Kidney epithelial cell (primary cell): ENCODE measurements at regions not wholly inside any gene's neighbourhood (a gene's known extent, or its start where the extent isn't known, plus 50 kb on each side); places are given as distances from the start of the nearest gene placed in this dataset.

Experiments used
- DNase-seq: peaks from one replicate; pipeline ENCODE4 v3.0.0-alpha.2; 2010; ENCODE audit warnings: low read depth
- H3K27me3 ChIP-seq: 2 replicates; pipeline ENCODE4 v1.6.0; 2011; ENCODE audit warnings: low read length; ENCODE audit not compliant: control insufficient read depth, insufficient read depth
- H3K36me3 ChIP-seq: 2 replicates; pipeline ENCODE4 v1.5.1; 2011; ENCODE audit warnings: low read length; ENCODE audit not compliant: control insufficient read depth, insufficient read depth
- H3K4me3 ChIP-seq: 2 replicates; pipeline ENCODE4 v1.5.1; 2011; ENCODE audit warnings: low read depth, mild to moderate bottlenecking, control low read depth, low read length
- CTCF ChIP-seq: IDR thresholded peaks from 2 replicates; pipeline ENCODE4 v1.5.1; 2011; ENCODE audit warnings: mild to moderate bottlenecking, moderate library complexity, low read length, control low read depth, inconsistent platforms; ENCODE audit not compliant: insufficient read depth, poor library complexity, severe bottlenecking

GRCh38 chr5:34599471-34600117 lies 56.5 kb upstream of the RAI14 start:
- no peak for TF ChIP-seq CTCF
- Histone ChIP-seq H3K27me3 (no peaks in the 10 kb centered on the region), H3K36me3 (no peaks in the 10 kb centered on the region), H3K4me3 (no peak overlapping the region)
- DNase-seq = no peak

GRCh38 chr5:34600118-34600493 lies 56.0 kb upstream of the RAI14 start:
- Histone ChIP-seq H3K27me3 (no peaks in the 10 kb centered on the region), H3K36me3 (no peaks in the 10 kb centered on the region), H3K4me3 (no peak overlapping the region)
- DNase-seq = no peak
- no peak for TF ChIP-seq CTCF

GRCh38 chr5:34603378-34603777 lies 52.8 kb upstream of the RAI14 start:
- TF ChIP-seq CTCF = no peak
- DNase-seq = no peak
- no peaks in the 10 kb centered on the region for H3K27me3 ChIP-seq
- no peaks in the 10 kb centered on the region for H3K36me3 ChIP-seq
- H3K4me3 ChIP-seq = no peak overlapping the region

- H3K27me3 ChIP-seq = no peaks in the 10 kb centered on the region
- no peak for TF ChIP-seq CTCF
- no peaks in the 10 kb centered on the region for H3K36me3 ChIP-seq
- no peak for DNase-seq
- H3K4me3 ChIP-seq = no peak overlapping the region
Measured at GRCh38 chr5:34604119-34604675, 51.9 kb upstream of the RAI14 start.

GRCh38 chr5:34606101-34606500 lies 50.0 kb upstream of the RAI14 start:
- Histone ChIP-seq H3K4me3 (no peak overlapping the region), H3K27me3 (no peaks in the 10 kb centered on the region), H3K36me3 (no peaks in the 10 kb centered on the region)
- DNase-seq = no peak
- no peak for TF ChIP-seq CTCF
